ENCODE measurements at regions not wholly inside any gene's neighbourhood (a gene's known extent, or its start where the extent isn't known, plus 50 kb on each side); places are given as distances from the start of the nearest gene placed in this dataset.

GRCh38 chr4:138696058-138696457 is 319.5 kb upstream of the NOCT start:
- ATAC-seq (replicated peaks in 1 of 4) (no peak), DNase-seq (no peak)
- Histone ChIP-seq H3K27ac (ENCODE audit: low read length) (no peak overlapping the region), H3K9me3 (no peaks in the 10 kb centered on the region), H3K36me3 (ENCODE audit: control insufficient read depth in 2 of 2, extremely low read depth in 1 of 2, insufficient read depth in 1 of 2, low read length in 1 of 2) (no peaks in the 10 kb centered on the region), H3K4me3 (ENCODE audit: control insufficient read depth in 1 of 2, extremely low read depth in 1 of 2, low read length in 1 of 2) (no peak overlapping the region), H3K4me1 (ENCODE audit: control insufficient read depth in 1 of 2, extremely low read depth in 1 of 2, insufficient read depth in 2 of 2, low read length in 2 of 2) (no peaks in the 10 kb centered on the region), H3K27me3 (replicated peaks in 1 of 2; ENCODE audit: control insufficient read depth in 2 of 2, extremely low read depth in 1 of 2, insufficient read depth in 2 of 2, low read length in 1 of 2) (no peaks in the 10 kb centered on the region)
- H3K27ac Mint-ChIP-seq: no peak overlapping the region
- WGBS (ENCODE audit: insufficient coverage): no CpG with 5 or more reads among the region's 2 CpGs
- no peaks in the 10 kb centered on the region for H3K36me3 Mint-ChIP-seq
- no peaks in the 10 kb centered on the region for H3K4me1 Mint-ChIP-seq
- H3K4me3 Mint-ChIP-seq: no peak overlapping the region
- H3K9me3 Mint-ChIP-seq: no peaks in the 10 kb centered on the region
- peaks cover 3 to 20% of the 10 kb centered on the region in 2 donors for H3K27me3 Mint-ChIP-seq
- POLR2A ChIA-PET: no interaction called here
- CTCF ChIA-PET: no interaction called here

GRCh38 chr4:138693526-138693925 is 322.1 kb upstream of the NOCT start:
- DNase-seq (no peak), ATAC-seq (replicated peaks in 1 of 4) (no peak)
- no peaks in the 10 kb centered on the region for H3K9me3 ChIP-seq
- H3K4me3 ChIP-seq (ENCODE audit: control insufficient read depth in 1 of 2, extremely low read depth in 1 of 2, low read length in 1 of 2): no peak overlapping the region
- POLR2A ChIA-PET: no interaction called here
- no peaks in the 10 kb centered on the region for H3K4me1 ChIP-seq (ENCODE audit: control insufficient read depth in 1 of 2, extremely low read depth in 1 of 2, insufficient read depth in 2 of 2, low read length in 2 of 2)
- no peaks in the 10 kb centered on the region for H3K9me3 Mint-ChIP-seq
- H3K36me3 ChIP-seq (ENCODE audit: control insufficient read depth in 2 of 2, extremely low read depth in 1 of 2, insufficient read depth in 1 of 2, low read length in 1 of 2): no peaks in the 10 kb centered on the region
- H3K27ac Mint-ChIP-seq: no peak overlapping the region
- H3K36me3 Mint-ChIP-seq: no peaks in the 10 kb centered on the region
- H3K4me3 Mint-ChIP-seq: no peak overlapping the region
- WGBS (ENCODE audit: insufficient coverage): no CpG with 5 or more reads among the region's 3 CpGs
- peaks cover 7 to 22% of the 10 kb centered on the region in 2 donors for H3K27me3 Mint-ChIP-seq
- H3K27me3 ChIP-seq (replicated peaks in 1 of 2; ENCODE audit: control insufficient read depth in 2 of 2, extremely low read depth in 1 of 2, insufficient read depth in 2 of 2, low read length in 1 of 2): no peaks in the 10 kb centered on the region
- no peak overlapping the region for H3K27ac ChIP-seq (ENCODE audit: low read length)
- CTCF ChIA-PET: no interaction called here
- H3K4me1 Mint-ChIP-seq: no peaks in the 10 kb centered on the region

DNA sequence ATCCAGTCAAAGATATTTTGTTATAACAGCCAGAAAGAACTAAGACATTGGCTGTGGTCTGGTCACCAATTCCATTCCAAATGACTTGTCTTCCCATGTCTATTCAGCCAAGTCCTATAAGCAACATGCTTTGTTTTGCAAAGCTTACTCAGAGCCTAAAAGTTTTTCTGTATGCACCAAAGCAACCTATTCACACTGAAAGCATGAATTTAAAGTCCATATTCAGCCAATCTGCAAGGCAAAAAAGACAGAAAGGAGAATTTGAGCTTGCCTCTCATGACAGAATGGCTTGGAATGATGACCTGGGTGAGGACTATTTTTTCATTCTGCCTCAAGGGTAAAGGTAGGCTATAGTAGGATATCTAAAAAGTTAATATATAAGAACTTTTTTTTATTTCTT is 323.2 kb upstream of the NOCT start:
- Mint-ChIP-seq H3K4me3 (no peak overlapping the region), H3K4me1 (no peaks in the 10 kb centered on the region), H3K9me3 (no peaks in the 10 kb centered on the region), H3K27ac (no peak overlapping the region), H3K27me3 (peaks cover 8 to 22% of the 10 kb centered on the region in 2 donors), H3K36me3 (no peaks in the 10 kb centered on the region)
- Histone ChIP-seq H3K9me3 (no peaks in the 10 kb centered on the region), H3K4me1 (ENCODE audit: control insufficient read depth in 1 of 2, extremely low read depth in 1 of 2, insufficient read depth in 2 of 2, low read length in 2 of 2) (no peaks in the 10 kb centered on the region), H3K27ac (ENCODE audit: low read length) (no peak overlapping the region), H3K4me3 (ENCODE audit: control insufficient read depth in 1 of 2, extremely low read depth in 1 of 2, low read length in 1 of 2) (no peak overlapping the region), H3K27me3 (replicated peaks in 1 of 2; ENCODE audit: control insufficient read depth in 2 of 2, extremely low read depth in 1 of 2, insufficient read depth in 2 of 2, low read length in 1 of 2) (no peaks in the 10 kb centered on the region), H3K36me3 (ENCODE audit: control insufficient read depth in 2 of 2, extremely low read depth in 1 of 2, insufficient read depth in 1 of 2, low read length in 1 of 2) (no peaks in the 10 kb centered on the region)
- ChIA-PET CTCF (interaction anchor here in 1 of 2 donors (2.8 kb wide), 1 partner anchor 11 kb away, joined by 11 read pairs; no protein-coding TSS in a partner anchor), POLR2A (no interaction called here)
- DNase-seq (no peak), ATAC-seq (replicated peaks in 1 of 4) (no peak)

GRCh38 chr4:138689593-138689992 is 326.0 kb upstream of the NOCT start:
- Histone ChIP-seq H3K4me3 (ENCODE audit: control insufficient read depth in 1 of 2, extremely low read depth in 1 of 2, low read length in 1 of 2) (no peak overlapping the region), H3K9me3 (no peaks in the 10 kb centered on the region), H3K4me1 (ENCODE audit: control insufficient read depth in 1 of 2, extremely low read depth in 1 of 2, insufficient read depth in 2 of 2, low read length in 2 of 2) (no peaks in the 10 kb centered on the region), H3K27me3 (replicated peaks in 1 of 2; ENCODE audit: control insufficient read depth in 2 of 2, extremely low read depth in 1 of 2, insufficient read depth in 2 of 2, low read length in 1 of 2) (no peaks in the 10 kb centered on the region), H3K27ac (ENCODE audit: low read length) (no peak overlapping the region), H3K36me3 (ENCODE audit: control insufficient read depth in 2 of 2, extremely low read depth in 1 of 2, insufficient read depth in 1 of 2, low read length in 1 of 2) (no peaks in the 10 kb centered on the region)
- no peak for DNase-seq
- H3K27ac Mint-ChIP-seq: no peak overlapping the region
- H3K36me3 Mint-ChIP-seq: no peaks in the 10 kb centered on the region
- no peak overlapping the region for H3K4me3 Mint-ChIP-seq
- H3K9me3 Mint-ChIP-seq: no peaks in the 10 kb centered on the region
- no peaks in the 10 kb centered on the region for H3K4me1 Mint-ChIP-seq
- no peak for ATAC-seq (replicated peaks in 1 of 4)
- peaks cover 10 to 13% of the 10 kb centered on the region in 2 donors for H3K27me3 Mint-ChIP-seq
- ChIA-PET POLR2A (no interaction called here), CTCF (interaction anchor here in 1 of 2 donors (2.8 kb wide), 1 partner anchor 9 kb away, joined by 11 read pairs; no protein-coding TSS in a partner anchor)
- 97% methylated on average over 4 of the region's 6 CpGs for WGBS (ENCODE audit: insufficient coverage)

DNA sequence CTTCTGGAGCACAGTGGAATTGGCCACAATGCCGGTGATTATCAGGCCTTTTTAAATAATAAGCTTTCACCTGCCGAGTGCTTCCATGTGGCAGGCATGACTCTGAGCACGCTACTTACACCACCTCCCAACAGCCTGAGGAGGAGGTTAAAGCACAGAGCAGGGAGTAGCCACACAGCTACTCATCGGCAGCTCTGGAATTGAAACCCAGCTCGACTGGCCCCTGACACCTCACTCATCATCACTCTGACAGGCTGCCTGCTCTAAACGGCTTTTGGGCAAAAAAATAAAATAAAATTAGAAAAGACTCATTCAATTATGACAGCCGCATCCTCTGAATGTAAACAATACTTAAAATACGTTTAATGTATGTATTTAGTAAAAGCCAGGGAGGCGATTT is 326.4 kb upstream of the NOCT start:
- Histone ChIP-seq H3K27ac (ENCODE audit: low read length) (no peak overlapping the region), H3K9me3 (no peaks in the 10 kb centered on the region), H3K4me1 (ENCODE audit: control insufficient read depth in 1 of 2, extremely low read depth in 1 of 2, insufficient read depth in 2 of 2, low read length in 2 of 2) (no peaks in the 10 kb centered on the region), H3K36me3 (ENCODE audit: control insufficient read depth in 2 of 2, extremely low read depth in 1 of 2, insufficient read depth in 1 of 2, low read length in 1 of 2) (no peaks in the 10 kb centered on the region), H3K27me3 (replicated peaks in 1 of 2; ENCODE audit: control insufficient read depth in 2 of 2, extremely low read depth in 1 of 2, insufficient read depth in 2 of 2, low read length in 1 of 2) (no peaks in the 10 kb centered on the region), H3K4me3 (ENCODE audit: control insufficient read depth in 1 of 2, extremely low read depth in 1 of 2, low read length in 1 of 2) (no peak overlapping the region)
- ChIA-PET CTCF (interaction anchor here in 1 of 2 donors (1.2 kb wide), 1 partner anchor 11 kb away, joined by 3 read pairs; no protein-coding TSS in a partner anchor), POLR2A (no interaction called here)
- ATAC-seq (replicated peaks in 1 of 4): no peak
- DNase-seq: no peak
- no peak overlapping the region for H3K27ac Mint-ChIP-seq
- no peaks in the 10 kb centered on the region for H3K9me3 Mint-ChIP-seq
- H3K36me3 Mint-ChIP-seq: no peaks in the 10 kb centered on the region
- H3K4me3 Mint-ChIP-seq: no peak overlapping the region
- WGBS (ENCODE audit: insufficient coverage): 75% methylated on average over 1 of the region's 9 CpGs
- peaks cover 10 to 11% of the 10 kb centered on the region in 2 donors for H3K27me3 Mint-ChIP-seq
- H3K4me1 Mint-ChIP-seq: no peaks in the 10 kb centered on the region

DNA sequence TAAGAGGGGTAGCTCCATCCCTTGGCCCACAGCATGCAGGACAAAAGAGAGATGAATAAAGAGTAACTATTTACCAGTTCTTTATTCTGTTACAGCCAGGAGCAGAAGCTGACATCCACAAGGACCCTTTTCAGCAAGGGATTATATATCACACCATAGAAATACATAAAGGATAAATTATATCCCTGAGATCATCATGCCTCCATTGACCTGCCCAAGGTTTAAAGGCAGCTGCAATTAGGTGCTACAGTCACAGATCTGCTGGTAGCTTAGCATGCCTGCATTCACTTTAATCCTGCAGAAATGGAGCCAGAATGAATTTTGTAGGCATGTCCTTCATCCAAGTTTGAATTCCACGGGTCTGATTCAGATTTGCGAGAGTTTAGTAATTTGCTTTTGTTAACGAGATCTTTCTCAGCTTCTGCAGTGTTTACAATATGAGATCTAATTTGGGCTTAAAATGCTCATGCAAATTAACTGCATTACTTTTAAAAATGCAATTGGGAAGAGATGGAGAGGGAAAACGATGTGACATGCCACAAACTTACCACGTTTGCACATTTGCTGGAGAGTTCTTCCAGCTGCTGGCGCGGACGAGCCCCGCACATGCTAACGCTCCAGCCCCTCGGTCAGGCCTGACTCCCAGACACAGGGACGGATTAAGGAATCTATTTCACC is 327.0 kb upstream of the NOCT start:
- no peaks in the 10 kb centered on the region for H3K4me1 ChIP-seq (ENCODE audit: control insufficient read depth in 1 of 2, extremely low read depth in 1 of 2, insufficient read depth in 2 of 2, low read length in 2 of 2)
- H3K9me3 ChIP-seq: no peaks in the 10 kb centered on the region
- H3K9me3 Mint-ChIP-seq: no peaks in the 10 kb centered on the region
- no peak overlapping the region for H3K4me3 ChIP-seq (ENCODE audit: control insufficient read depth in 1 of 2, extremely low read depth in 1 of 2, low read length in 1 of 2)
- no peak for ATAC-seq (replicated peaks in 1 of 4)
- H3K4me1 Mint-ChIP-seq: no peaks in the 10 kb centered on the region
- no peak overlapping the region for H3K27ac ChIP-seq (ENCODE audit: low read length)
- peaks cover 10 to 11% of the 10 kb centered on the region in 2 donors for H3K27me3 Mint-ChIP-seq
- H3K4me3 Mint-ChIP-seq: no peak overlapping the region
- H3K36me3 Mint-ChIP-seq: no peaks in the 10 kb centered on the region
- H3K27ac Mint-ChIP-seq: no peak overlapping the region
- no peaks in the 10 kb centered on the region for H3K27me3 ChIP-seq (replicated peaks in 1 of 2; ENCODE audit: control insufficient read depth in 2 of 2, extremely low read depth in 1 of 2, insufficient read depth in 2 of 2, low read length in 1 of 2)
- no peaks in the 10 kb centered on the region for H3K36me3 ChIP-seq (ENCODE audit: control insufficient read depth in 2 of 2, extremely low read depth in 1 of 2, insufficient read depth in 1 of 2, low read length in 1 of 2)
- no peak for DNase-seq
- 83% methylated on average over 2 of the region's 12 CpGs for WGBS (ENCODE audit: insufficient coverage)
- ChIA-PET CTCF (interaction anchor here in 1 of 2 donors (1.2 kb wide), 1 partner anchor 10 kb away, joined by 3 read pairs; no protein-coding TSS in a partner anchor), POLR2A (no interaction called here)

Data from T-cell (primary cell).